GM19455 (cell line): ENCODE measurements at regions not wholly inside any gene's neighbourhood (a gene's known extent, or its start where the extent isn't known, plus 50 kb on each side); places are given as distances from the start of the nearest gene placed in this dataset.
"Not testable (repeated sequence)": the region's sequence is repeated elsewhere in the genome, so short reads cannot be mapped to it uniquely, and the experiment has no call there.

ENCODE experiments used
- ATAC-seq: cut with Tn5 transposase; IDR thresholded peaks from one replicate; pipeline ENCODE4 v1.9.1; 2021; ENCODE audit not compliant: unreplicated experiment

DNA sequence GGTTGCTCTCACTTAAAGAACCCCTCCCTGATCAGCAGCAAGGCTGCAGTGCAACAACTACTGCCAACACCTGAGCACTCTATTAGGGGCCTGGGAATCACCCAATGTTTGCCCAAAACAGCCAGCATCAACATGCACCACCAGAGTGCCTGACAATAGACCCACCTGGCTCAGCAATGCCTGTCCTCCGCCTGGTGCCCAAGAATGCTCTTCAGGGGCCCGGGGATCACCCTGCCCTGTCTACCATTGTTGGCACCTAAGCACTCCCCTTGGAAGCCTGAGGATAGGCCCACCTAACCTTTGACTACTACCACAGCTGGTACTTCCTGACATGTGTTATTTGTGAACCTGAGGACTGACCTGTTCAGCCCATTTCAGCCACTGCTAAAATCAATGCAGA lies 1363.1 kb upstream of the PRR20A start:
- no peak for ATAC-seq

- ATAC-seq = no peak
These were observed 1356.9 kb upstream of the PRR20A start for GRCh38 chr13:55783841-55784240.

GRCh38 chr13:55788548-55788947 lies 1352.2 kb upstream of the PRR20A start:
- ATAC-seq = no peak

- no peak for ATAC-seq
These were observed 1348.0 kb upstream of the PRR20A start for GRCh38 chr13:55792544-55793193.

DNA sequence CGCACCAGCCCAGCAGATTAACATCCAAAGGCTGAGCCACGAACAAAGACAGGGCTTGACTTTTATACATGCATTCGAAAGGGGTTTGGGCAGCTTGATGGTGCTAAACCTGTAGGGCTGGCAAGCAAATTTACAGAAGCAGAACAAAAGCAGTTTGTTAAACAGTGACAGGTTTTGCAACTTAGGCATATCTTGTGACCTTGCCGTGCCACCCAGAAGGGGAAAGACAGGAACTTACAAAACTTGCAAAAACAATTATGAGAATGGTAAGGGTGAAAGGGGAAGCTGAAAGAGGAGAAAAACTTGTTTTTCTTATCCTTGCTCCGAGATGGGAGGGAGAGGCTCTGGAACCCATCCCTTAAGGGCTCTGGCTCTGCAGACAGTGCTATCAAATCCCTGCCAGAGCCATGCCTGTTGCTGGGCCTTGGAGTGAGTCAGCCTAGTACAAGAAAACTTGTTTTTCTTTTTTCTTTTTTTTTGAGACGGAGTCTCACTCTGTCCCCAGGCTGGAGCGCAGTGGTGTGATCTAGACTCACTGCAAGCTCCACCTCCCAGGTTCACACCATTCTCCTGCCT lies 1325.2 kb upstream of the PRR20A start:
- ATAC-seq = no peak

GRCh38 chr13:55816976-55817601 lies 1323.6 kb upstream of the PRR20A start:
- no peak for ATAC-seq

GRCh38 chr13:55820817-55821216 lies 1319.9 kb upstream of the PRR20A start:
- no peak for ATAC-seq

DNA sequence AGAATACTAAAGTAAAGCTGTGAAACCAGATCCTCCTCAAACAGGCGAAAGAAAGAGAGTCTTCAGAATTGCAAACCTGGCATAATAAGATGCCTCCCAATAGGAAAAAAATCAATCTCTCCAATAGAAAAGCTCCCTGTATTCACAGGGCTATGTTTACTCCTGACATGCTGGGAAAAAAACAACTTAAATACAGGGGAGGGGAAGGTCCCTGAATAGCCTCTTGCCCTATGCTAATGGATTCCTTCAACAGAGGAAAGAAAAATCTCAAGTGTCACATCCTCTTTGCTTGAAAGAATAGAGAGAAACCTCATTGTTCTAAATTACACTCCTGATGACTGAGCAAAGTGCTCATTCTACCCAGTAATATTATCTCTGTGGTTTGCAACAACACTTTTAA lies 1271.1 kb upstream of the PRR20A start:
- ATAC-seq = no peak

DNA sequence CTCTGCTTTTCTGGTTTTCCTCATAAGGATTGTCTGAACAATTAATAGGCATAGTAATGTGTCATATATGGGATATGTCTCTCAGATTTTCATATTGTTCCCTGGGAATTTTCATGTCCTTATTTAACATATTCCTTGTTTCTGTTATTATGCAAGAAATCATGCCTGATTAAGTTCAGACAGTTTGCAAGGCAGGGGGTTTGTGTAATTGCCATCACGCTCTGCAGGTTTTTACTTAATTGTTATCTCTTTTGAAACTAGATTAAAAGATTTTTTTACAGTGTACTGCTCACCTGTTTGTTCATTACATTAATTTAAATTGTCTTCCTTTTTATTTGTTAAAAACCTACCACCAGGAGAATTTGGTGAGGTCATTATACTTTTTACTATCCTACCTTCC lies 1253.2 kb upstream of the PRR20A start:
- no peak for ATAC-seq

- no peak for ATAC-seq
These were observed 1247.2 kb upstream of the PRR20A start for GRCh38 chr13:55893540-55893939.

DNA sequence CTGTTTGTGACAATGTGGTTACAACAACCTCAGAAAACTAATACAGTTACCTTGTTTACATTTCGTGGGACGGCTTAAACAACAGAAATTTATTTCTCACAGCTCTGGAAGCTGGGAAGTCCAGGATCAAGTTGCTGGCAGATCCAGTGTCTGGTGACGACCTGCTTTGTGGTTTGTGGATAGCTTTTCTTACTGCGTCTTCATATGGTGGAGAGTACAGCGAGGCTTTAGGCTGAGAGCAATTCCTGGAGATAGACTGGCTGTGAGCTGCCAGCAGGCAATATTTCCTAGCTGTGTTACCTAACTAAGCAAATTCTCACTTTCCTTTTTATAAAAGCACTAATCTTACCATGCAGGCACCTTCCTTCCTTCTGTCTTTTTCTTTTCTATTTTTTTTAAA lies 1203.5 kb upstream of the PRR20A start:
- no peak for ATAC-seq

GRCh38 chr13:55948175-55948574 lies 1192.5 kb upstream of the PRR20A start:
- ATAC-seq = no peak

DNA sequence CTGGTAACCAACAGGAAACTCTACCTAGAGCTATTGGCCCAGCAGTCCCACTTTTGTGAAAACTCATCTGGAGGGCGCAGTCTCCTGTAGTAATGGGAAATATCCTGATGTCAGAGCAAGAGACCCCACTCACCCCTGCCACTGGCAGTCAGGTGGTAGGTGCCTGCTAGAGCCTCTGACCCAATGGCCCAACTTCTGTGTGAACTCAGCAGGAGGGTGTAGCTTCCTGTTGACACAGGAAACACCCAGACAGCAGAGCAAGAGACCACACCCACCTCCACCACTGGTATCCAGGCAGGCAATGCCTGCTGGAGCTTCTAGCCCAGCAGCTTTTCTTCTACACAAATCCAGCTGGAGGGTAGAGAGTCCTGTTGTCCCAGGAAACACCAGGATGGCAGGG lies 1176.8 kb upstream of the PRR20A start:
- ATAC-seq = no peak

DNA sequence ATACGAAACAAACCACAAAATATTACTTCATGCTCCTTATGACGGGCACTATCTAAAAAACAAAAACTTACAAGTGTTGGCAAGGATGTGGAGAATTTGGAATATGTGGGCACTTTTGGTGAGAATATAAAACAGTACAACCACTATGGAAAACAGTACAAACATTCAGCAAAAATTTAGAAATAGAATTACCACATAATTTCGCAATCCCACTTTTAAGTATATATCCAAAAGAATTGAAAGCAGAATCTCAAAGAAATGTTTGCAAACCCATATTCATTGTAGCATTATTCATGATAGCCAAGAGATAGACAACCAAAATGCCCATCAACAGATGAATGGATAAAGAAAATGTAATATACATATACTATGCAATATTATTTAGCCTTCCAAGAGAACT lies 1173.7 kb upstream of the PRR20A start:
- no peak for ATAC-seq

DNA sequence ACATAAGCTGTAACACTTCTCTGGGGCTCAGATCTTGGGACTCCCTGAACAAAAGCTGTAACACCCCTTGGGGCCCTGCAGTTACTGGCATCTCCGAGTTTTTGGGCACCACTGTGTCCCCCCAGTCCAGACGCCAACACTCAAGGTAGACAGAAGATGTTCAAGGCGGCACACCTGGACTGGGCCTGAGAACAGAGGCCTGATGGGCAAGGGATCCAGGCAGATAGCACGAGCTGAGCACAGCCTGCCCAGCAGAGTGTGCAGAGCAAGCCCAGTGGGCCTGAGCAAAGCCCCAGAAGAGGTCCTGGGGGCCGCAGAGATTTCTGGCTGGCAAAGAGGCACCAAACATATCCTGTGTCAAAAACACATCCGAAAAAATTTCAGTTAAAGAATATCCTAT lies 1163.3 kb upstream of the PRR20A start:
- no peak for ATAC-seq

DNA sequence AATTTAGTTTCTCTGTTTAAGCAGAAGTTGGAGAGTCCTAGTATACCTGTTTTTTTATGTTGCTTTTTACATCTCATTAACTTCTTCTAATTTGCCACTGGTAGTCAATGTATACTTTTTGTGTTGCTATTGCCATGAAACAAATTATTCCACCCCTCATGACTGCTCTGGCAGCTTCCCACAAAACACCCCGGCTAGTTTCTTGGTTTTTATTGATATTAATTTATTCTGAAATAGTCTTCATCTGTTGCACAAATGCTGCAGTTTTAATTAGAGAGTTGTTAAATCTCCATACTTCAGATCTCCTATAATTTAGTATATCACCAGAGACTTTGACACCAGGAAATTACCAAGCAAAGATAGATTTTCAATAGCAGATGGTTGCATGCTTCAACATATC lies 1159.3 kb upstream of the PRR20A start:
- no peak for ATAC-seq

DNA sequence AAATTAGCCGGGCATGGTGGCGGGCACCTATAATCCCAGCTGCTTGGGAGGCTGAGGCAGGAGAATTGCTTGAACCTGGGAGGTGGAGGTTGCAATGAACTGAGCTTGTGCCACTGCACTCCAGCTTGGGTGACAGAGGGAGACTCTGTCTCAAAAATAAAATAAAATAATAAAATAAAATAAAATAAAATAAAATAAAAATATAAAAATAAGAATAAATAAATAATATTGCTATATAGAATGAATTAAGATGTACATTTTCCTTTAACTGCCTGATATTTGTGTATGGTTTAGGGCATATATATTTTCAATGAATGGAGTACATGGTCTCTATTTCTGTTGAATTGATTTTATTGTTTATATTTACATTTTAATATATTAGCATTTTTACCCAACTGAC lies 1156.7 kb upstream of the PRR20A start:
- not testable (repeated sequence) for ATAC-seq

GRCh38 chr13:55990631-55991030 lies 1150.1 kb upstream of the PRR20A start:
- no peak for ATAC-seq

- ATAC-seq = no peak
These were observed 1149.1 kb upstream of the PRR20A start for GRCh38 chr13:55991666-55992065.

DNA sequence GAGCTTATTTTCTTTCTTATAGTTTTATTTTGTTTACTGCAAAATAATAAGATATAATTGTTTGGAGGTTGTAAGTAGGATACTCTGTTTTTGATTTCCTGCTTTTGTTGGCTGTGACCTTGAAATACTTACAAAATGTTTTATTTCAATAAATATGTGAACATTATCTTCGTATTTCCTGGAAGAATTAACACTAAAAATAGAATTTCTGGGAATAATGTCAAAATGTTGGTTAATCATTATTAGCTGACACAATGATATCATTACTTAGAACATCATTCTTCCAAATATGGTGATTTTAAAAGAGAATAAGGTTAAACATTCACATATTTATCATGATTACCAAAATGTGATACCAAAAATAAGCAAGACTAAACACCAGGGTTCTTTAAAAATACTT lies 1148.6 kb upstream of the PRR20A start:
- ATAC-seq = no peak

GRCh38 chr13:55999709-56000108 lies 1141.0 kb upstream of the PRR20A start:
- no peak for ATAC-seq

- ATAC-seq = no peak
These were observed 1131.3 kb upstream of the PRR20A start for GRCh38 chr13:56009418-56009817.

- no peak for ATAC-seq
These were observed 1128.1 kb upstream of the PRR20A start for GRCh38 chr13:56012644-56013043.
